ENCODE measurements at regions not wholly inside any gene's neighbourhood (a gene's known extent, or its start where the extent isn't known, plus 50 kb on each side); places are given as distances from the start of the nearest gene placed in this dataset.

GRCh38 chr7:98685541-98685940 is 68.5 kb downstream of the NPTX2 start:
- TF ChIP-seq CTCF (conservative IDR thresholded peaks at IDR 0.05; ENCODE audit: low read depth, low read length) (no peak), EZH2phosphoT487 (IDR thresholded peaks at IDR 0.05; ENCODE audit: borderline replicate concordance, low read length) (no peak), EZH2 (IDR thresholded peaks at IDR 0.05; ENCODE audit: low read length, unreplicated experiment) (no peak)

All from PC-3 (cell line).